Forelimb muscle (tissue), 1 donor: ENCODE measurements at regions not wholly inside any gene's neighbourhood (a gene's known extent, or its start where the extent isn't known, plus 50 kb on each side); places are given as distances from the start of the nearest gene placed in this dataset.

Experiments
- DNase-seq: peaks from one replicate; pipeline ENCODE4 v3.0.0-alpha.2; 2013; ENCODE audit warnings: low read depth

GRCh38 chr1:83583351-83584014 lies 415.4 kb downstream of the TTLL7 start:
- no peak for DNase-seq

DNA sequence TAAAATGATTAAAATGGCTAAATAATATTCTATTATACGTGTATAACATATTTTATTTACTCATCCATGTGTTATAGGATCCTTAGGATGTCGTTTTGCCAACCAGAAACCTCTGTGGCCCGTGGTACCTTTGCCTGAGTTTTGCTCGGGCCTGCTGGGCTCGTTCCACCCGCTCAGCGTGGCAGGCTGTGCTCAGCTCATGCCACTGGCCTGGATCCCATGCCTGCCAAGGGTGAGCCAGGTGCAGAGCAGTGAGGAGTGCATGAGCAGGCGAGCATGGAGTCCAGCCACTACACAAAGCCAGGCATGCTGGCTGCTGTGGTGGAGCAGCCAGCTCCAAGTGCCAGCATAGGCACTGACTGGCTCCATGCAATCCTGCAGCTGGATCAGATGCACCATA lies 417.2 kb downstream of the TTLL7 start:
- no peak for DNase-seq

GRCh38 chr1:83574791-83575190 lies 424.1 kb downstream of the TTLL7 start:
- DNase-seq = no peak

DNA sequence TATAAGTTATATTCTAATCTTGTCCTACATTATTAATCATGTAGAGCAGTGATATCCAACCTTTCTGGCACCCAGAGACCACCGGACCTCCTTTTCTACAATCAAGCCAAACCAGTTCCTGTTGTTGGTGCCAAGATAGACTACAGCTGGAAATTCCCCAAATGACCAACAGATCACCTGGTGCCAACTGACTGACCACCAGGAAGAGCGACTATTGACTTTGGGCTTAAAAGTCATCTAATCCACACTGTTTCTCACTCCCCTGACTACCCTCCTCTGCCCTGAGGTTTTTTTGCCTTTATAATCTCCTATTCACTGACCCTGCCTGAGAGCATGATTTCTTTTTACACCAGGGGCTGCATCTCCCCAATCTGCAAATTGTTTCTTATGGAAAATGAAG lies 425.2 kb downstream of the TTLL7 start:
- DNase-seq = no peak

GRCh38 chr1:83571536-83571935 lies 427.4 kb downstream of the TTLL7 start:
- DNase-seq = no peak

- no peak for DNase-seq
These were observed 437.6 kb downstream of the TTLL7 start for GRCh38 chr1:83561346-83561745.

DNA sequence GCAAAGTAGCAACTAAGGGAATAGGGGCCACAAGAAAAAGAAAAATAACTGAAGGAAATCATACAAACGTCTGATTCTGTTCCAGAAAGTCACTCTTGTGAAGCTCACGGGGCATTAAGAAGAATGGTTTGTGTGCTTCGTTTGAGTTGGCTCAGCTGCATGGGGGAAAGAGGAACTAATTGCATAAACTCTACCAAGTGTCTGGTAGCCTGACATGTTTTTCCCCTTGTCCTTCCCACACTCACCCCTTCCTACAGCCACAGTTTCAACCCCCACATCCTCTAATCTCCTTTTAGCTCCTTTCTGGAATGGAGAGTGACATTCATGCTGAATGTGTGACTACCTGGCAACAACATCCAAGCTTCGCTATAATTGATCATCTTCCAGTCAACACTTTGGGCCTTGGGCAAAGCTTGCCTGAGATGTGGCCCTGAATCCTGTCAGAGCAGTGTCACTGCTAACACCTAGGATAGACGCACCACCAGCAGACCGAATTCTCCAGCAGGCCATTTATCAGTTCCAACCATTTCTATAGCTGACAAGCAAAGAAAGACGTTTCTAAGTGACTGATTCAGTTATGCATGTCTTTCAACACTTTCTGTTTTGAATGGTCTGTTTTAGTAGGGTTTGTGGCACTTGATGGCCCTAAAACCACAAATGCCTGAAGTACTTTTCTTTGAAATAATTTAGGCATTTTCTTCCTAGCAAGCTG lies 439.6 kb downstream of the TTLL7 start:
- DNase-seq = no peak

GRCh38 chr1:83555871-83556270 lies 443.1 kb downstream of the TTLL7 start:
- no peak for DNase-seq

- DNase-seq = no peak
These were observed 444.8 kb downstream of the TTLL7 start for GRCh38 chr1:83554174-83554573.

DNA sequence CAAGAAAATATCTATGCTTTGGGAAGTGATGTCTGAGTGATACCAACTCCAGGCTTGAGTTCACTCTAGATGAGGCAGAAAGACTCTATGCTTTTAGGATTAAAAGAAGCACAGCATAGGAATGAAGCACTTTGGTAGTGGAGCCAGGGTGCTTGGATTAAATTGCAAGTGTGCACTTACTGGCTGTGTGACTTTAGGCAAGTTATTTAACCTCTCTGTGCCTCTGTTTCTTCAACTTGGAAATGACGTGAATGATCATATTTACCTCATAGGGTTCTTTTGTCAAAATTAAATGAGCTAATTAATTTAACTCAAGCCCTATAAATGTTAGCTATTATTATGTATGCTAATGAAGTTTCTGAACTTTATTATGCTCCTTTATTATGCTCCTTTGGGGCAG lies 446.1 kb downstream of the TTLL7 start:
- no peak for DNase-seq

GRCh38 chr1:83548311-83548710 lies 450.6 kb downstream of the TTLL7 start:
- DNase-seq = no peak

DNA sequence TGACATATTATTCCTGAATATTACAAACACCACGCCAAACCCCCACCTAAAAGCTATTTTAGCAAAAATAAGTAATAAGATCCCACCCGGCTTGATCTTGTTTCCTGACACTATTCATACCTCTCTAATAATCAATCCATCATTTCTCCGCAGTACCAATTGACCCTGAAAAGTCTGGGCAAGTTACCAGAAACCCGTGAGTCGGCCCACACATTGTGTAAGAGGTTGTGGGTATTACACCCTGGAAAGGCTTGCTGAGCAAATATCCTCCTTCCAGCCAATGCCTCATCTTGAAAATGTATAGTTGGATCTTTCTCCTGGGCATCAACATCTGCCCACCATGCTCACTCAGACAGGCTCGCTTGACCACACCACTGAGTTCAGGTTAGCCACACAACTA lies 451.0 kb downstream of the TTLL7 start:
- DNase-seq = no peak

GRCh38 chr1:83546874-83547273 lies 452.1 kb downstream of the TTLL7 start:
- DNase-seq = no peak

DNA sequence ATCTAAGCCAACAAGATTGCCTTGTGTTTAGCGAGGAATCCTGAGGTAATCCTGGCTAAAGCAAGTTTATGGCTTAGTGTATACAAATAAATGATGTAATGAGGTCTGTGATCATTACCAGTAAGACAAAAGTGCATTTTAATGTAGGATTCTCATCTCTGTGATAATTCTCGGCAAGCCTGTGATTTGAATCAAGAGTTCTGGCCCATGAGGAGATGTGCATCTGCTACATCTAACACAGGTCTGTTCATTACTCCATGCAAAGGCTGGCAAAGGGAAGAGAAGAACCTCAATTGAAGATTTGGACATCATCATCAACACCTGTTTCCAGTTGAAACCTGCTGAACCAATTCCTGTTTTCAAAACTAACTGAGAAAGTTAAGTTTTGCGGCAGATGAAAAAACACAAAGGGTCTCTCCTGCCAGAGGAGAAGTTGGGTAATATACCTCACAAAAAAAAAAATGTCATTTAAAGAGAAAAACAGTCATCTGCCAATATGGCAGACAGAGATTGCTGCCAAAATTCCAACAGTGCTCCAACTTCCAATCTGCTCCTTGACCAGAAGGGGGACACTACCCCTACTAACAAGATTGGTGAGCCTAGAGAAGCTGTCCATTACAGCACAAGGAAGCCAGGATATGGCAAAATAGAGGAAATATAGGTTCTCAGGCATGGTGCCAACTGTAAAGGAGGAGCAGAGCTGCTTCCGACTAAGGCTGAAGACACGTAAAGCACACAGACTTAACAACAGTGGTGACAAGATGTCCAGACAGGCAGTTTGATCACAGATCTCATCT lies 453.7 kb downstream of the TTLL7 start:
- no peak for DNase-seq

- DNase-seq = no peak
These were observed 455.5 kb downstream of the TTLL7 start for GRCh38 chr1:83543222-83543973.

GRCh38 chr1:83531521-83532309 lies 467.2 kb downstream of the TTLL7 start:
- DNase-seq = no peak

- no peak for DNase-seq
These were observed 468.4 kb downstream of the TTLL7 start for GRCh38 chr1:83530506-83530905.

GRCh38 chr1:83527987-83528386 lies 470.9 kb downstream of the TTLL7 start:
- no peak for DNase-seq

DNA sequence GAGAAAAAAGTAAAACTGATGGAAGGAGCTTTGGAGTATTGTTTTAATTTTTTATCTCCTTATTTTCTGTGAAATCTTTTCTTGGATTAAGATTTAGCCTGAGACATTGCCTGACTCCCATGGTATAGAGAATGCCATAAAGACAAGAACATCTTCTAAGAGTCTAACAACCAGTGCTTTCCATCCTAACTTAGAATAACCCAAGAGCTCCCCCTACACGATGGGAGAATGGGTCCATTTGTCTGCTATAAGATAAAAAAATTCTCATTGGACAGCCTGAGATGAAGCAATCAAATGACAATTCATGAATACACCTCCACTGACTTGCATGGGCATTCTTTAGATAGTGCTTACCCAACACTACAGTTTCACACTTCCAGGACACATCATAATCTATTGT lies 478.1 kb downstream of the TTLL7 start:
- no peak for DNase-seq

DNA sequence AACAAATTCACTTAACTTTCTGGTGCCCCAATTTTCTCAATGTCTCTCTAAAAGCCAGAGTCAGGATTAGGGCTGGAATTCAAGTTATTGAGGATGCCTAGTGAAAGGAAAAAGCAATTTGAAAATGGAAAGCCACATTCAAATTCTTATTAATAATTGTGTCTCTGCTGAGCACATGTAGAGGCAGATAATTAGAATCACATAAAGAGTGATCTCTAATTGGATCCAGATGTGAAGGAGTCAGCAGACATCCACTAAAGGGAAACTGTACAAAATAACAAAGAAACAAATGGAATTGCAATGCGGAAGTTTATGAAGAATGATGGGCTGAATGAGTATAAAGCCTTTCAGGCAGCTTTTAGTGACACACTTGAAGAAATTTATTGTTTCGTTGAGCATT lies 482.6 kb downstream of the TTLL7 start:
- no peak for DNase-seq

DNA sequence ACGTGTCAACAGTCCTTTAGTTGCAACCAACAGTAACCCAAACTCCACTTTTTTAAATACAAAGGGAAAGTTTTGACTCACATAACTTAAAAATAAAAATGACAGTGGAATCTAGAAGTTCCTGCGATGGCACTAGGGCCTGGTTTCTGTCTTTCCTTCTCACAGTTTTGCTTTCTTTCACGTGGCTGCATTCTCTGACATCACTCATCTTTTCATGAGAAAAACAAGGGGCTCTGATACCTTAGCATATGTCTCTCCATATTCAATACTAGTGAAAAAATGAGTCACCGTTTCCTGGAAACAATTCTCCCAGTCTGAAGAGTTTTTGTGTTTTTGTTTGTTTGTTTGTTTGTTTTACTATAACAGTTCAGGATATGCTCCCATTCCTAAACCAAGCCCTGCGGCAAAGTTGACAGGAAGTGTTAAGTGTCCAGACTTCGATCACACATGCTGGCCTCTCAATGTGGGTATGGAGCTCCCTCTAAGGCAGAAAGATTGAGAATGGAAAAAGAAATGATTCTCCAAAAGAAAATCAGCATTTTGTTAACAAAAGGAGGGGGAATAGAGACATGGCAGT lies 483.3 kb downstream of the TTLL7 start:
- no peak for DNase-seq
